ENCODE measurements at regions not wholly inside any gene's neighbourhood (a gene's known extent, or its start where the extent isn't known, plus 50 kb on each side); places are given as distances from the start of the nearest gene placed in this dataset.

DNA sequence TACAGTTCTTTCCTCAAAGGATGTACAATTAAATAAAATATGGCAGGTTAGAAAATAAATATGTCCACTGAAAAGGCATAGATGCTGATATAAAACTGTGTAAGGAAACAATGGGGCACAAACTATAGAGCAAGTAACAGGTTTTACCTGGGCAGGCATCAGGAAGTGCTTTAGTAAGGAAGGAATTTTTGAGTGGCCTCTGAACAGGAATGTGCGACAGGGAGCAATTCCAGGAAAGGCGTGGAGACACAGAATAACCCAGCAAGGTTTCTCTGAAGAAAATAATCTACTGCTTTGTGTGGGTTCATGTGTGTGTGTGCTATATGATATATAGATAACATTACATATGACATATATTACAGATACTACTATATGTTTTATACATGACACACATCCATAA is 128.4 kb downstream of the RGS21 start:
- Histone ChIP-seq H3K27ac (no peak overlapping the region), H3K9me3 (no peaks in the 10 kb centered on the region), H3K36me3 (no peaks in the 10 kb centered on the region), H3K4me3 (no peak overlapping the region), H3K27me3 (replicated peaks; ENCODE audit: insufficient read depth) (no peaks in the 10 kb centered on the region), H3K4me1 (replicated peaks) (no peaks in the 10 kb centered on the region)
- WGBS, result 47% methylated on average over 2 of the region's 2 CpGs
- TF ChIP-seq POLR2A (IDR thresholded peaks at IDR 0.05), result no peak
- TF ChIP-seq POLR2AphosphoS5 (IDR thresholded peaks at IDR 0.05), result no peak
- TF ChIP-seq, protein P1, sequence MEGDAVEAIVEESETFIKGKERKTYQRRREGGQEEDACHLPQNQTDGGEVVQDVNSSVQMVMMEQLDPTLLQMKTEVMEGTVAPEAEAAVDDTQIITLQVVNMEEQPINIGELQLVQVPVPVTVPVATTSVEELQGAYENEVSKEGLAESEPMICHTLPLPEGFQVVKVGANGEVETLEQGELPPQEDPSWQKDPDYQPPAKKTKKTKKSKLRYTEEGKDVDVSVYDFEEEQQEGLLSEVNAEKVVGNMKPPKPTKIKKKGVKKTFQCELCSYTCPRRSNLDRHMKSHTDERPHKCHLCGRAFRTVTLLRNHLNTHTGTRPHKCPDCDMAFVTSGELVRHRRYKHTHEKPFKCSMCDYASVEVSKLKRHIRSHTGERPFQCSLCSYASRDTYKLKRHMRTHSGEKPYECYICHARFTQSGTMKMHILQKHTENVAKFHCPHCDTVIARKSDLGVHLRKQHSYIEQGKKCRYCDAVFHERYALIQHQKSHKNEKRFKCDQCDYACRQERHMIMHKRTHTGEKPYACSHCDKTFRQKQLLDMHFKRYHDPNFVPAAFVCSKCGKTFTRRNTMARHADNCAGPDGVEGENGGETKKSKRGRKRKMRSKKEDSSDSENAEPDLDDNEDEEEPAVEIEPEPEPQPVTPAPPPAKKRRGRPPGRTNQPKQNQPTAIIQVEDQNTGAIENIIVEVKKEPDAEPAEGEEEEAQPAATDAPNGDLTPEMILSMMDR (IDR thresholded peaks at IDR 0.05), result no peak
- intact Hi-C loops (cut with DNase I), result no loop called here
- DNase-seq (ENCODE audit: low spot score), result no peak

DNA sequence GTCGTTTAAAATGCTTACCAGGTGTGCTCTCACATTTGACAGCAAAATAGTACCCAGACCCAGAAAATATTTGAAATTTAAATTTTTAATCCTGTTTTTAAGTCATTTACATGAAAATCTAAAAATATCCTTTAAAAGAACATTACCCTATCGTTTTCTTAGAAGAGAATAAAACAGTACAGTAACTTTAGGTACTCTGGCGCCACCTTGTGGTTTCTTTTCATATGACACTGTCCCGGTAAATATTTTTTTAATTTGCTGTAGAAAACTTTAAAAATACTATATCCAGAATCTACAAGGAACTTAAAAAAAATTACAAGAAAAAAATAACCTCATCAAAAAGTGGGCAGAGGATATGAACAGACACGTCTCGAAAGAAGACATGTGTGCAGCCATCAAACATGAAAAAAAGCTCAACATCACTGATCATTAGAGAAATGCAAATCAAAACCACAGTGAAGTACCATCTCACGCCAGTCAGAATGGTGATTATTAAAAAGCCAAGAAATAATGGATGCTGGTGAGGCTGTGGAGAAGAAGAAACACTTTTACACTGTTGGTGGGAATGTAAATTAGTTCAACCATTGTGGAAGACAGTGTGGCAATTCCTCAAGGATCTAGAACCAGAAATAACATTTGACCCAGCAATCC is 129.2 kb downstream of the RGS21 start:
- no peaks in the 10 kb centered on the region for H3K4me1 ChIP-seq (replicated peaks)
- H3K9me3 ChIP-seq, result no peaks in the 10 kb centered on the region
- no peak overlapping the region for H3K4me3 ChIP-seq
- H3K36me3 ChIP-seq, result no peaks in the 10 kb centered on the region
- no peaks in the 10 kb centered on the region for H3K27me3 ChIP-seq (replicated peaks; ENCODE audit: insufficient read depth)
- no peak for TF ChIP-seq POLR2A (IDR thresholded peaks at IDR 0.05)
- TF ChIP-seq, protein P1 (IDR thresholded peaks at IDR 0.05), result peak; percentile 74 to 83 (median 80)
- DNase-seq (ENCODE audit: low spot score), result peak; percentile 27
- WGBS, result 12% methylated on average over 7 of the region's 7 CpGs
- H3K27ac ChIP-seq, result no peak overlapping the region
- intact Hi-C loops (cut with DNase I), result no loop called here

DNA sequence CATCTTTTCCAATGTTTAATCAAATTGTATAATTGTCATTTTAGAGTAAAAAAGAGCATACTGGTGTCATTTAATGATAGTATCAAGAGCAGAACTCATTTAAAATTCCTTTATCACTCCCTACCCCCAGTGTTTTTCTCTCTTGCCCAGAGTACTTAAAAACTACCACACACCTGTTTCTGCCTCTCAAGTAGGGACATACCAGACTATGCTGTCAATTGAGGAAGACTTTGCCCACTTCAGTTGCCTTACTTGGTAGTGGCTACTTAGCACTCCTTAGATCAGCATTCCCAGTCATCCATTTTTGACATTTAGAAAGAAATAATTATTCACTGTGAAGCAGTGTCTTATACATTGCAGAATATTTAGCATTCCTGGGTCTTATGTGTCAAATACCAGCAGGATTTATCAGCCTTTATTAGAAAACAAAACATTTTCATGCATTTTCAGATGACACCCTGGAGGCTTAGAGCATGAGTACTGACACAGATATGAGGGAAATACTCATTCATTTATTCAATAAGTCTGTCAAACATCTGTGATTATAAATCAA is 127.5 kb upstream of the RGS1 start:
- TF ChIP-seq, protein P1 (IDR thresholded peaks at IDR 0.05), result no peak
- TF ChIP-seq POLR2AphosphoS5 (IDR thresholded peaks at IDR 0.05) (no peak), POLR2A (IDR thresholded peaks at IDR 0.05) (no peak)
- H3K36me3 ChIP-seq, result no peaks in the 10 kb centered on the region
- no peak for DNase-seq (ENCODE audit: low spot score)

DNA sequence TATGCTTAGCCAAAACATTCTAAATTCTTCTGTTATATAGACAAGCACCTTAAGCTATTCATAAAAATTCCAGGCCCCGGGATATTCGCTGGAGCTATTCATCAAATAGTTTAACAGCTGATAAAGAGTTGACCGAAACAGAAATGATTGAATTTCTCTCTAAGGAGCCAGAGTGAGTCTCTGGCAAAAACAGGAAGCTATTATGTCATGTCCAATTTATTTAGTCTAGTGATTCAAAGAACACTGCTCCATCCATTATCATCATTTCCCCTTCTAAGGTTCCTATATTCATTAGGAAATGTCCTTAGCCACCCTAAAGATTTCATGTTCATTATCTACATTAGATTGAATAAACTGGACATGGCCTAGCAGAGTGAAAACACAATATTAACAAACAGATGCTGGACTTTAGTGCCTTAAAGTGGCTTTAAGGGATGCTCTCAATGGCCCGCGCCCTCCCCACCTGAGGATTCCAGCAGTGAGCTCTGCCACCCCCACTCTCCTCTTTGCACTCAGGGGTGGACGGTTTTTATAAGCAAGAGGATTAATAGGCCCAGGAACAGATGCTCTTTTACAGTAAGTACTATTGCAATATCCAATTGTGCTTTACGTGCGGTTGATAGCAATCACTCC is 122.1 kb upstream of the RGS1 start:
- no peaks in the 10 kb centered on the region for H3K27me3 ChIP-seq (replicated peaks; ENCODE audit: insufficient read depth)
- 72% methylated on average over 8 of the region's 8 CpGs for WGBS
- no peak for DNase-seq (ENCODE audit: low spot score)
- no peaks in the 10 kb centered on the region for H3K4me1 ChIP-seq (replicated peaks)
- H3K36me3 ChIP-seq, result no peaks in the 10 kb centered on the region
- no peak overlapping the region for H3K27ac ChIP-seq
- no peak overlapping the region for H3K4me3 ChIP-seq
- no peak for TF ChIP-seq POLR2A (IDR thresholded peaks at IDR 0.05)
- TF ChIP-seq POLR2AphosphoS5 (IDR thresholded peaks at IDR 0.05), result no peak
- TF ChIP-seq, protein P1 (IDR thresholded peaks at IDR 0.05), result no peak
- no peaks in the 10 kb centered on the region for H3K9me3 ChIP-seq
- intact Hi-C loops (cut with DNase I), result no loop called here

More for the DNA sequence above, 127.5 kb upstream of the RGS1 start:
- Histone ChIP-seq H3K27me3 (replicated peaks; ENCODE audit: insufficient read depth) (no peaks in the 10 kb centered on the region), H3K4me3 (no peak overlapping the region), H3K9me3 (no peaks in the 10 kb centered on the region), H3K4me1 (replicated peaks) (no peaks in the 10 kb centered on the region), H3K27ac (no peak overlapping the region)
- intact Hi-C loops (cut with DNase I), result no loop called here

DNA sequence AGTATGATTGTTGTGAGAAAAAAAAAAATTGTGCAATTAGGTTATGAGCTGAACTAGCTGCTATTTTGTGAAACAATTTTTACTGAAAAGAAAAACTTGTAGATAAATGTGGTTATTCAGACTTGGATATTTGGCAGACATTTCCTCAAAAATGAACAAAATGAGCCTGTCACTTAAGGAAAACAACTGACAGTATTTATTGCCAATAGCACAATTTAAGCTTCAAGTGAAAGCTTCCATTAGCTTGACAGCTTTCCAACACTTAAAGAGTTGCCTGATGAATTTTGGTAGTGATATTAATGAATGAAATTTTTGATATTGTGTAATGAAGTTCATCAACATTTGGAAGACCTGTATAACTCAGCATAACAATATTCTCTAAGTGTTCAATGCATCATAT is 116.1 kb upstream of the RGS1 start:
- intact Hi-C loops (cut with DNase I), result no loop called here
- Histone ChIP-seq H3K36me3 (no peaks in the 10 kb centered on the region), H3K27ac (no peak overlapping the region), H3K9me3 (no peaks in the 10 kb centered on the region), H3K4me1 (replicated peaks) (no peaks in the 10 kb centered on the region), H3K27me3 (replicated peaks; ENCODE audit: insufficient read depth) (peaks cover 3% of the 10 kb centered on the region), H3K4me3 (no peak overlapping the region)
- TF ChIP-seq POLR2AphosphoS5 (IDR thresholded peaks at IDR 0.05) (no peak), POLR2A (IDR thresholded peaks at IDR 0.05) (no peak)
- TF ChIP-seq, protein P1 (IDR thresholded peaks at IDR 0.05), result no peak
- DNase-seq (ENCODE audit: low spot score), result no peak

Data from prostate gland (tissue), 2 donors.